ENCODE measurements at regions not wholly inside any gene's neighbourhood (a gene's known extent, or its start where the extent isn't known, plus 50 kb on each side); places are given as distances from the start of the nearest gene placed in this dataset.

DNA sequence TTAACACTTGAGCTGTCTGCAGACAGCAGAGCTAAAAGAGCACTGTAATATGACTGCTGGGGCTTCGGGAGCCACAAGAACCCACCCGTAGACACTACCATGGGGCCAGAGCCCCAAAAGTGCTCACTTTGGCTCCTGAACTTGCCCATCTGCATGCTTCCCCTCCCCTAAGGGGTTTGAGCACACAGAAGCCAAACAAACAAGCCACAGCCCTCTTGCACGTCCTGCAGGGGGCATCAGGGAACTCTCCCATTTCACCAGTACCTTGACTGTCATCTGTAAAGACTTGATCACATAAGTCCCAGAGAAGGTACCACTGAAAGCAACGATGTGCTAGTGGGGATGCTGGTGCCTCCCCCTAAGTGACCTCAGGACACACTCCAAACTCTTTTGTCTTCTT is 681.8 kb downstream of the SEMA5A start:
- DNase-seq (ENCODE audit: low read depth, low spot score) = no peak
- Histone ChIP-seq H3K4me1 (ENCODE audit: control insufficient read depth in 1 of 2, insufficient read depth in 2 of 2, low read length in 2 of 2) (no peaks in the 10 kb centered on the region), H3K9me2 (ENCODE audit: insufficient read depth) (no peaks in the 10 kb centered on the region), H2AFZ (ENCODE audit: low read depth, low read length, poor library complexity, severe bottlenecking) (no peak overlapping the region), H3K9me3 (ENCODE audit: control insufficient read depth in 1 of 2, insufficient read depth in 1 of 2, low read depth in 1 of 2, low read length in 2 of 2) (peaks cover 13 to 32% of the 10 kb centered on the region in 2 experiments; a peak in 2 of 4 replicates), H3K79me2 (ENCODE audit: insufficient read depth, low read length) (no peaks in the 10 kb centered on the region), H3K9ac (ENCODE audit: low read length) (no peak overlapping the region), H3K27me3 (ENCODE audit: insufficient read depth, low read length) (no peaks in the 10 kb centered on the region), H3K27ac (ENCODE audit: low read depth, low read length) (no peak overlapping the region), H3K4me3 (replicated peaks in 1 of 2; ENCODE audit: low read depth in 1 of 2, low read length in 2 of 2) (no peak overlapping the region), H4K20me1 (ENCODE audit: insufficient read depth) (no peaks in the 10 kb centered on the region), H3K36me3 (ENCODE audit: control insufficient read depth in 1 of 2, insufficient read depth in 2 of 2, low read length in 2 of 2) (no peaks in the 10 kb centered on the region), H3K4me2 (ENCODE audit: low read length) (no peak overlapping the region)
- ChIA-PET CTCF (no interaction called here), RAD21 (ENCODE audit: low non-redundant PET in 1 of 2, low total read pairs in 2 of 2, uncharacterized antibody in 2 of 2, unreplicated experiment in 2 of 2) (no interaction called here), POLR2A (no interaction called here)
- intact Hi-C loops (cut with micrococcal nuclease) = no loop called here
- TF ChIP-seq, protein P1, sequence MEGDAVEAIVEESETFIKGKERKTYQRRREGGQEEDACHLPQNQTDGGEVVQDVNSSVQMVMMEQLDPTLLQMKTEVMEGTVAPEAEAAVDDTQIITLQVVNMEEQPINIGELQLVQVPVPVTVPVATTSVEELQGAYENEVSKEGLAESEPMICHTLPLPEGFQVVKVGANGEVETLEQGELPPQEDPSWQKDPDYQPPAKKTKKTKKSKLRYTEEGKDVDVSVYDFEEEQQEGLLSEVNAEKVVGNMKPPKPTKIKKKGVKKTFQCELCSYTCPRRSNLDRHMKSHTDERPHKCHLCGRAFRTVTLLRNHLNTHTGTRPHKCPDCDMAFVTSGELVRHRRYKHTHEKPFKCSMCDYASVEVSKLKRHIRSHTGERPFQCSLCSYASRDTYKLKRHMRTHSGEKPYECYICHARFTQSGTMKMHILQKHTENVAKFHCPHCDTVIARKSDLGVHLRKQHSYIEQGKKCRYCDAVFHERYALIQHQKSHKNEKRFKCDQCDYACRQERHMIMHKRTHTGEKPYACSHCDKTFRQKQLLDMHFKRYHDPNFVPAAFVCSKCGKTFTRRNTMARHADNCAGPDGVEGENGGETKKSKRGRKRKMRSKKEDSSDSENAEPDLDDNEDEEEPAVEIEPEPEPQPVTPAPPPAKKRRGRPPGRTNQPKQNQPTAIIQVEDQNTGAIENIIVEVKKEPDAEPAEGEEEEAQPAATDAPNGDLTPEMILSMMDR (IDR thresholded peaks at IDR 0.05 in 2 of 3, conservative IDR thresholded peaks at IDR 0.05 in 1 of 3; ENCODE audit: borderline replicate concordance in 1 of 3, insufficient read depth in 1 of 3, low read depth in 2 of 3, low read length in 2 of 3) = no peak
- TF ChIP-seq CEBPB (IDR thresholded peaks at IDR 0.05; ENCODE audit: low read depth) = no peak
- no peak for TF ChIP-seq ZBTB33 (IDR thresholded peaks at IDR 0.05; ENCODE audit: extremely low read depth, insufficient replicate concordance, low read length)
- no peak for TF ChIP-seq JUND (IDR thresholded peaks at IDR 0.05)
- TF ChIP-seq SP1 (IDR thresholded peaks at IDR 0.05; ENCODE audit: low read depth) = no peak
- no peak for TF ChIP-seq CBX3 (IDR thresholded peaks at IDR 0.05; ENCODE audit: low read depth)
- no peak for TF ChIP-seq ATF3 (IDR thresholded peaks at IDR 0.05)
- no TSS peak for BruUV-seq (replicated peaks)
- ATAC-seq = no peak
